Mucosa of descending colon (tissue), 3 donors: ENCODE measurements at regions not wholly inside any gene's neighbourhood (a gene's known extent, or its start where the extent isn't known, plus 50 kb on each side); places are given as distances from the start of the nearest gene placed in this dataset.

Experiments used
- ATAC-seq: fragments of 200-7000 bp; cut with Tn5 transposase; one replicate; pipeline ENCODE4 v1.9.1; 2020; ENCODE audit warnings: mild to moderate bottlenecking, moderate library complexity
- DNase-seq, 3 donors: peaks; one replicate each; pipeline ENCODE4 v3.0.0-alpha.2; 2020
- H3K36me3 ChIP-seq: fragments of 200-600 bp; one replicate; pipeline ENCODE4 v1.8.0; 2021; ENCODE audit warnings: low read depth, mild to moderate bottlenecking
- H3K4me1 ChIP-seq: fragments of 200-600 bp; one replicate; pipeline ENCODE4 v1.8.0; 2021; ENCODE audit warnings: low read depth, mild to moderate bottlenecking
- H3K4me3 ChIP-seq: fragments of 200-600 bp; one replicate; pipeline ENCODE4 v1.8.0; 2021; ENCODE audit warnings: mild to moderate bottlenecking
- H3K9me3 ChIP-seq: fragments of 200-600 bp; one replicate; pipeline ENCODE4 v1.8.0; 2021; ENCODE audit warnings: mild to moderate bottlenecking
- intact Hi-C, 2 donors: fragments of 100-400 bp; cut with DNase I in 1 of 2; cut with micrococcal nuclease in 1 of 2; formaldehyde crosslinking; loops; one replicate each; pipeline versions ENCODE4 v1.11.0 to v1.11.1; 2022; cut with DNase I, micrococcal nuclease
- TF ChIP-seq, protein P1 (sequence below): fragments of 200-600 bp; IDR thresholded peaks from one replicate; pipeline ENCODE4 v1.8.0; 2022; ENCODE audit warnings: antibody characterized with exemption, mild to moderate bottlenecking
- donor health status: DM: no; HTN: no; CAD: no; lungs with moderate emphysema.
- donor health status: DM: no; HTN: no; CAD: no.
- donor health status: DM: no; HTN: yes; CAD: no.

DNA sequence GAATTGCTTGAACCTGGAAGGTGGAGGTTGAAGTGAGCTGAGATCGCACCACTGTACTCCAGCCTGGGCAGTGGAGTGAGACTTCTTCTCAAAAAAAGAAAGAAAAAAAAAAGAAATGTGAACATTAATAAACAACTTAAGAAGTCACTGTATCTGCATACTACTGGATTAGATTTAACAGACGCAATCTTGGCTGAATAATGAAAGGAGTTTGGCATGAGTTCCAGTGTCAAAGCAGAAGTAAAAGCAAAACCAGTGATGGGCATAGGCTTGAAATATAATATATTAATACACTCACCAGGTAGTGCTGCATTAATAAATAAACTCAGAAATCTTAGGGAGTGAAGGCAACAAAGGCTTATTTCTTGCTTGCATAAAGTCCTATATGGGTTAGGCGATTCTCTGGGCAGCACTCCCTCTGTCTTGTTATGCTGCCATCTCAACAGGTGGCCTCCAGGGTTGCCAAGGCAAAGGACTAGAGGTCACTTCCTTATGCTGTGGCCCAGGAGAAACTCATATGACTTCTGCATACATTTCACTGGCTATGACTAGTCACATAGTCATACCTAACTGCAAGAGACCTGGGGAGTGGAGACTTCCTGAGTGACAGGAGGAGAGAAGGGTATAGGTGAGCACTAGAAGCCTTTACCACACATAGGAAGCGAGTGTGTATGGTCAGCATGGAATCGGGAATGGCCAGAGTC is 296.2 kb upstream of the SPRED2 start:
- DNase-seq (peak in 1 of 3 donors; percentile 12), ATAC-seq (peak; percentile 75)
- TF ChIP-seq, protein P1, sequence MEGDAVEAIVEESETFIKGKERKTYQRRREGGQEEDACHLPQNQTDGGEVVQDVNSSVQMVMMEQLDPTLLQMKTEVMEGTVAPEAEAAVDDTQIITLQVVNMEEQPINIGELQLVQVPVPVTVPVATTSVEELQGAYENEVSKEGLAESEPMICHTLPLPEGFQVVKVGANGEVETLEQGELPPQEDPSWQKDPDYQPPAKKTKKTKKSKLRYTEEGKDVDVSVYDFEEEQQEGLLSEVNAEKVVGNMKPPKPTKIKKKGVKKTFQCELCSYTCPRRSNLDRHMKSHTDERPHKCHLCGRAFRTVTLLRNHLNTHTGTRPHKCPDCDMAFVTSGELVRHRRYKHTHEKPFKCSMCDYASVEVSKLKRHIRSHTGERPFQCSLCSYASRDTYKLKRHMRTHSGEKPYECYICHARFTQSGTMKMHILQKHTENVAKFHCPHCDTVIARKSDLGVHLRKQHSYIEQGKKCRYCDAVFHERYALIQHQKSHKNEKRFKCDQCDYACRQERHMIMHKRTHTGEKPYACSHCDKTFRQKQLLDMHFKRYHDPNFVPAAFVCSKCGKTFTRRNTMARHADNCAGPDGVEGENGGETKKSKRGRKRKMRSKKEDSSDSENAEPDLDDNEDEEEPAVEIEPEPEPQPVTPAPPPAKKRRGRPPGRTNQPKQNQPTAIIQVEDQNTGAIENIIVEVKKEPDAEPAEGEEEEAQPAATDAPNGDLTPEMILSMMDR = no peak
- H3K9me3 ChIP-seq = no peaks in the 10 kb centered on the region
- no peak overlapping the region for H3K4me3 ChIP-seq
- no peaks in the 10 kb centered on the region for H3K36me3 ChIP-seq
- intact Hi-C loops = loop anchor here in 1 of 2 donors (10.0 kb wide), 1 partner anchor 696 kb away; no protein-coding TSS in a partner anchor
- no peaks in the 10 kb centered on the region for H3K4me1 ChIP-seq

DNA sequence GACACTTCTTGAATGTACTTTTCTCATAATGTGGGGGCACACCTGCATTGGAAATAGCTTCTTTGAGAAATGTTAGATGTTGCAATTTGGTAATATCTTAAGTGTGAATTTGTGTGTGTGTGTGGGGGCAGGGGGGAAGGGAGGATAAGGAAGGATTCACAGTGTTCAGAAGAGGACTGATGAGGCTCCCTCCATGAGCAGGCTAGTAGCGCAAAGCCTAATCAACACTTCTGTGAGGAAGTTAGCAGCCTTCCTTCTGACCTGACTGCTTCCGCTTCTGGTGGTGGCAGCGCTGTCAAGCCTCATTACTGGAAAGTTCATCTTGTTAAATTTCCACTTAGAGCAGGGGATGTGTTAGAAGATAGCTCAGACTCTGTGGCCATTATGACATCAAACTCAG is 295.4 kb upstream of the SPRED2 start:
- no peaks in the 10 kb centered on the region for H3K36me3 ChIP-seq
- DNase-seq (no peak), ATAC-seq (no peak)
- intact Hi-C loops = loop anchor here in 1 of 2 donors (10.0 kb wide), 1 partner anchor 697 kb away; no protein-coding TSS in a partner anchor
- H3K9me3 ChIP-seq = no peaks in the 10 kb centered on the region
- TF ChIP-seq, protein P1 = no peak
- H3K4me3 ChIP-seq = no peak overlapping the region
- no peaks in the 10 kb centered on the region for H3K4me1 ChIP-seq

DNA sequence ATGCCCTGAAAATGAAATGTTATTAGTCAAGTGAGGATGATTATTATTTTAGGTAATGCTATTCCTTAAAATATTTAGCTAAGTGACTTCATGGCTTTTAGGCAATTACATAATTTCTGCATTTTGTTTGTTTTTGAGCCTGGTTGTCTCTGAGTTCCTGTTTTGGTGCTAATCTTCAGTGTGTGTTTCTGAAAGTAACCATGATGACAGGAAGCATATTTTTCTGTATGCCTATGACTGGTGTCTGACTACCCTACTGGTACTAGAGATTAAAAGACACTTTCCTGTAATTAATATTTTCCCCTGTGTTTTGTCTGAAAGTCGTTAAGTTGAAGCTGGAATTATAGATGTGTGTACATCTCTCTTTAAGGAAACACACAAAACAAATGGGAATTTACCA is 295.0 kb upstream of the SPRED2 start:
- ATAC-seq (no peak), DNase-seq (no peak)
- TF ChIP-seq, protein P1 = no peak
- H3K4me1 ChIP-seq = no peaks in the 10 kb centered on the region
- intact Hi-C loops = loop anchor here in 1 of 2 donors (10.0 kb wide), 1 partner anchor 697 kb away; no protein-coding TSS in a partner anchor
- H3K9me3 ChIP-seq = no peaks in the 10 kb centered on the region
- no peaks in the 10 kb centered on the region for H3K36me3 ChIP-seq
- no peak overlapping the region for H3K4me3 ChIP-seq

DNA sequence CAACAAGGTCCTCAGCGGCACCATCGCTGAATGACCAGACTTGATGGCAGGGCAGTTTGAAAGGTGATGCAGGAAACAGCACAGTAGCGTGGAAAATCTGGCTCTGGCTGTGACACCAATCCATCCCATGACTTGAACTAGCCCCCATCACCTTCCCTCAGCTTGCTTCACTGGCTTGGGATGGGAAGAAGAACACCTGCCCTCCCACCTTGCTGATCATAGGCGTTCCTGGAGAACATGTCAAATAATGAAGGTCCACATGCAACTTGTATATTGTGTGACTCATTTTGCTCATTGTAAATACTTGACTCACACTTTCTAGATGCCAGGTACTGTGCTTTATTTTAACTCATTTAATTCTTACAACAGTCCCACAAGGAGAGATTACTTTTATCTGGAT is 292.4 kb upstream of the SPRED2 start:
- TF ChIP-seq, protein P1 = no peak
- H3K4me1 ChIP-seq = no peaks in the 10 kb centered on the region
- ATAC-seq (peak; percentile 25), DNase-seq (no peak)
- intact Hi-C loops = loop anchor here in 1 of 2 donors (10.0 kb wide), 1 partner anchor 700 kb away; no protein-coding TSS in a partner anchor
- no peaks in the 10 kb centered on the region for H3K9me3 ChIP-seq
- no peak overlapping the region for H3K4me3 ChIP-seq
- H3K36me3 ChIP-seq = no peaks in the 10 kb centered on the region

DNA sequence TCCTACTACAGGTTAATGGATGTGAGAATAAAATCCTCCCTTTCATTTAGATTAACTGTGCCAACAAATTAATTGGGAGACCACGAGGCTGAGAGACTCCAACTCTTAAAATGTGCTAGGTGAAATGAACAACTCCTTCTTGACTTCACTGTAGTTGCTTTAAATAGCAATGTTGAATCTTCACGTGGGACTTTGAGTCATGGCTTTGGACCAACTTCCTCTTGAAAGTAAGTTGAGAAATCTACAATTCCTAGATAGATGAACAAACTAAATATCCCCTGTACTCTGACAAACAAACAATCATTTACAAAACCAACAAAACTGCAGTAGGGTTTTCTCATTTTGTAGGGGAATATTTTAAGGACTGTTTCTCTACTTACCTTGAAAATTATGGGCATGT is 291.9 kb upstream of the SPRED2 start:
- TF ChIP-seq, protein P1 = no peak
- H3K9me3 ChIP-seq = no peaks in the 10 kb centered on the region
- intact Hi-C loops = loop anchor here in 1 of 2 donors (10.0 kb wide), 1 partner anchor 700 kb away; no protein-coding TSS in a partner anchor
- no peaks in the 10 kb centered on the region for H3K4me1 ChIP-seq
- no peak for DNase-seq
- no peak overlapping the region for H3K4me3 ChIP-seq
- no peaks in the 10 kb centered on the region for H3K36me3 ChIP-seq
- ATAC-seq = no peak
